K562 (cell line): ENCODE measurements at regions not wholly inside any gene's neighbourhood (a gene's known extent, or its start where the extent isn't known, plus 50 kb on each side); places are given as distances from the start of the nearest gene placed in this dataset.

Experiments used
- CEBPB ChIP-seq: fragments of 450-650 bp; IDR thresholded peaks from 2 replicates; pipeline ENCODE4 v1.6.1; 2016; ENCODE audit warnings: missing genetic modification characterization, missing compliant biosample characterization
- CHCHD3 ChIP-seq: fragments of 250-450 bp; sonication (Bioruptor Pico); IDR thresholded peaks from 2 replicates; pipeline ENCODE4 v2.1.2; 2022; ENCODE audit warnings: mild to moderate bottlenecking
- CXXC5 ChIP-seq: fragments of 250-450 bp; sonication (Bioruptor Pico); IDR thresholded peaks from 2 replicates; pipeline ENCODE4 v1.8.0; 2022; ENCODE audit warnings: inconsistent platforms, mild to moderate bottlenecking, moderate library complexity
- EHMT2 ChIP-seq: fragments of 450-650 bp; IDR thresholded peaks from 2 replicates; pipeline ENCODE4 v1.6.1; 2018; ENCODE audit warnings: antibody characterized with exemption
- FOXP1 ChIP-seq: sonication (generic); formaldehyde crosslinking; IDR thresholded peaks from 2 replicates; pipeline ENCODE4 v1.8.0; 2022; ENCODE audit warnings: mild to moderate bottlenecking, missing genetic modification reagents
- HNRNPUL1 ChIP-seq: fragments of 200-400 bp; formaldehyde crosslinking; IDR thresholded peaks from 2 replicates; pipeline ENCODE4 v1.6.1; 2017; ENCODE audit warnings: low read length
- NCOA2 ChIP-seq, 2 experiments: fragments of 450-650 bp; IDR thresholded peaks; 2 replicates each; pipeline ENCODE4 v1.6.1; 2018; ENCODE audit warnings: mild to moderate bottlenecking in 2 of 2, moderate library complexity in 1 of 2; ENCODE audit not compliant: partially characterized antibody in 2 of 2
- NCOA4 ChIP-seq: fragments of 450-650 bp; IDR thresholded peaks from 2 replicates; pipeline ENCODE4 v1.6.1; 2018; ENCODE audit warnings: mild to moderate bottlenecking; ENCODE audit not compliant: partially characterized antibody
- NR2C2 ChIP-seq, 2 experiments: fragments of 200-800 bp in 1 of 2; sonication (Bioruptor generic) in 1 of 2; sonication (generic) in 1 of 2; formaldehyde crosslinking in 1 of 2; IDR thresholded peaks; 2 replicates each; pipeline versions ENCODE4 v1.6.1 to v1.8.0; 2016 to 2022; ENCODE audit warnings: mild to moderate bottlenecking in 1 of 2, missing compliant biosample characterization in 1 of 2, missing genetic modification characterization in 1 of 2, missing genetic modification reagents in 1 of 2
- POLR2A ChIP-seq: fragments of 450-650 bp; conservative IDR thresholded peaks from 2 replicates; pipeline ENCODE4 v1.6.1; 2016
- RCOR1 ChIP-seq, 2 experiments: IDR thresholded peaks; 2 replicates each; pipeline ENCODE4 v1.6.1; 2012; ENCODE audit warnings: low read depth in 2 of 2, low read length in 2 of 2, borderline replicate concordance in 1 of 2, improper control_type of control experiment in 1 of 2
- SMAD4 ChIP-seq: fragments of 250-450 bp; sonication (Bioruptor Pico); conservative IDR thresholded peaks from 2 replicates; pipeline ENCODE4 v1.8.0; 2021; ENCODE audit warnings: inconsistent platforms, mild to moderate bottlenecking, moderate library complexity
- SMARCB1 ChIP-seq: IDR thresholded peaks from 2 replicates; pipeline ENCODE4 v1.6.1; 2011; ENCODE audit warnings: improper control_type of control experiment, low read depth; ENCODE audit not compliant: insufficient read length
- SP2 ChIP-seq: IDR thresholded peaks from 2 replicates; pipeline ENCODE4 v1.6.1; 2011; ENCODE audit warnings: mild to moderate bottlenecking, low read depth, low read length, moderate library complexity; ENCODE audit not compliant: poor library complexity, severe bottlenecking; ENCODE audit errors: extremely low read depth
- SREBF1 ChIP-seq: fragments of 150-350 bp; IDR thresholded peaks from 2 replicates; pipeline ENCODE4 v1.6.1; 2014; ENCODE audit warnings: antibody characterized with exemption, low read depth, low read length, borderline replicate concordance
- TGIF2 ChIP-seq: sonication (generic); formaldehyde crosslinking; IDR thresholded peaks from 2 replicates; pipeline ENCODE4 v1.8.1; 2022; ENCODE audit warnings: mild to moderate bottlenecking, missing genetic modification reagents, moderate library complexity
- ZNF121 ChIP-seq: sonication (generic); formaldehyde crosslinking; conservative IDR thresholded peaks from 2 replicates; pipeline ENCODE4 v1.8.0; 2022; ENCODE audit warnings: missing genetic modification reagents
- ZNF384 ChIP-seq: IDR thresholded peaks from 2 replicates; pipeline ENCODE4 v1.6.1; 2012; ENCODE audit warnings: low read depth, low read length, improper control_type of control experiment
- TF ChIP-seq, protein P1 (sequence below): fragments of 250-450 bp; sonication (Bioruptor Pico); IDR thresholded peaks from 2 replicates; pipeline ENCODE4 v1.8.0; 2021; ENCODE audit warnings: moderate library complexity, mild to moderate bottlenecking, inconsistent platforms
- TF ChIP-seq, protein P2 (sequence below), 3 experiments: IDR thresholded peaks in 2 of 3; conservative IDR thresholded peaks in 1 of 3; 2 replicates each; pipeline ENCODE4 v1.5.1; 2011 to 2012; ENCODE audit warnings: low read length in 3 of 3, mild to moderate bottlenecking in 3 of 3, control low read depth in 2 of 3, improper control_type of control experiment in 1 of 3, inconsistent platforms in 1 of 3, low read depth in 1 of 3, mixed read lengths in 1 of 3, moderate library complexity in 1 of 3; ENCODE audit not compliant: insufficient read depth in 2 of 3
- TF ChIP-seq, protein P3 (sequence below), 2 experiments: IDR thresholded peaks; 2 replicates each; pipeline ENCODE4 v1.6.1; 2011; ENCODE audit warnings: borderline replicate concordance in 1 of 2, control low read depth in 1 of 2, low read depth in 1 of 2, low read length in 1 of 2, mild to moderate bottlenecking in 1 of 2, mixed read lengths in 1 of 2, moderate library complexity in 1 of 2; ENCODE audit not compliant: insufficient read depth in 1 of 2, insufficient read length in 1 of 2, poor library complexity in 1 of 2, severe bottlenecking in 1 of 2; ENCODE audit errors: extremely low read depth in 1 of 2
- TF ChIP-seq, protein P4 (sequence below): fragments of 250-450 bp; sonication (Bioruptor Pico); IDR thresholded peaks from 2 replicates; pipeline ENCODE4 v1.4.0; 2020; ENCODE audit warnings: mild to moderate bottlenecking, moderate library complexity

DNA sequence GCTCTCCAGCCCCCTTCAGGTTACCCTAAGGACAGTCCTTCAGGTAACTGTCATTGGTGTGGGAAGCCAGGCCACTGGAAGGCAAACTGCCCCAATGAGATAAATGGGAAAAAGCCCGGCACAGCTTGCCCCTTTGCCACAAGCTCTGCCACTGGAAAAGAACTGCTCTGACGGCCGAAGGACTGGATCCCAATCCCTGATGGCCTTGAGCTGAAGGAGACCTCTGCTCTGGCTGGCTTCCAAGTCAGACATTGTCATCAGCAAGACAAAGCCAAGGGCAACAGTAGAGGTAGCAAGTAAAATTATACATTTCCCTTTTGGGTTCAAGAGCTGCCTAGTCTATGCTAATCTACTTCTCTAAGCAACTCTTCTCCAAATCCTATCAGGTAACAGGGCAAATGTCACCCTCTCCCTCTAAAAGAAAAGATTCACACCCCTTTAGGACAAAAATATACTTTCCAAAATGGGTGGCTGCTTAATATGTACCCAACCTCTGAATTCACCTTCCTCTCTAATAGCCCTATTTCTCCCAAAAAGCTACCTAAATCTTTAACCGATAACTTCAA is 145.8 kb downstream of the ADSS2 start (continued):
- TF ChIP-seq, protein P1, sequence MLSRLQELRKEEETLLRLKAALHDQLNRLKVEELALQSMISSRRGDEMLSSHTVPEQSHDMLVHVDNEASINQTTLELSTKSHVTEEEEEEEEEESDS (CRISPR knock-in tag): no peak
- TF ChIP-seq SP2 (no peak), ZNF121 (no peak), CXXC5 (peak; percentile 45; the same call in 1 of the 2 replicates), EHMT2 (no peak), NCOA2 (IDR thresholded peaks at IDR 0.05; ENCODE audit: partially characterized antibody in 2 of 2) (no peak), SMARCB1 (no peak), CHCHD3 (no peak), NR2C2 (CRISPR knock-in tag; IDR thresholded peaks at IDR 0.05) (no peak), NR2C2 (tag; IDR thresholded peaks at IDR 0.05) (no peak), POLR2A (no peak), SMAD4 (CRISPR knock-in tag) (peak; percentile 53), SREBF1 (no peak), CEBPB (tag) (no peak), RCOR1 (IDR thresholded peaks at IDR 0.05; ENCODE audit: borderline replicate concordance in 1 of 2, low read depth in 2 of 2, low read length in 2 of 2) (0 out of 4 replicates have a peak, but pooled peaks of 1 of the 2 experiments have one; percentile 4), TGIF2 (CRISPR knock-in tag) (no peak), NCOA4 (no peak), FOXP1 (CRISPR knock-in tag) (no peak), HNRNPUL1 (no peak), ZNF384 (no peak)
- TF ChIP-seq, protein P2, sequence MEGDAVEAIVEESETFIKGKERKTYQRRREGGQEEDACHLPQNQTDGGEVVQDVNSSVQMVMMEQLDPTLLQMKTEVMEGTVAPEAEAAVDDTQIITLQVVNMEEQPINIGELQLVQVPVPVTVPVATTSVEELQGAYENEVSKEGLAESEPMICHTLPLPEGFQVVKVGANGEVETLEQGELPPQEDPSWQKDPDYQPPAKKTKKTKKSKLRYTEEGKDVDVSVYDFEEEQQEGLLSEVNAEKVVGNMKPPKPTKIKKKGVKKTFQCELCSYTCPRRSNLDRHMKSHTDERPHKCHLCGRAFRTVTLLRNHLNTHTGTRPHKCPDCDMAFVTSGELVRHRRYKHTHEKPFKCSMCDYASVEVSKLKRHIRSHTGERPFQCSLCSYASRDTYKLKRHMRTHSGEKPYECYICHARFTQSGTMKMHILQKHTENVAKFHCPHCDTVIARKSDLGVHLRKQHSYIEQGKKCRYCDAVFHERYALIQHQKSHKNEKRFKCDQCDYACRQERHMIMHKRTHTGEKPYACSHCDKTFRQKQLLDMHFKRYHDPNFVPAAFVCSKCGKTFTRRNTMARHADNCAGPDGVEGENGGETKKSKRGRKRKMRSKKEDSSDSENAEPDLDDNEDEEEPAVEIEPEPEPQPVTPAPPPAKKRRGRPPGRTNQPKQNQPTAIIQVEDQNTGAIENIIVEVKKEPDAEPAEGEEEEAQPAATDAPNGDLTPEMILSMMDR (IDR thresholded peaks at IDR 0.05 in 2 of 3, conservative IDR thresholded peaks at IDR 0.05 in 1 of 3; ENCODE audit: insufficient read depth in 2 of 3, low read depth in 1 of 3, low read length in 3 of 3): 0 out of 6 replicates have a peak, but pooled peaks of 1 of the 3 experiments have one; percentile 9
- TF ChIP-seq, protein P3, sequence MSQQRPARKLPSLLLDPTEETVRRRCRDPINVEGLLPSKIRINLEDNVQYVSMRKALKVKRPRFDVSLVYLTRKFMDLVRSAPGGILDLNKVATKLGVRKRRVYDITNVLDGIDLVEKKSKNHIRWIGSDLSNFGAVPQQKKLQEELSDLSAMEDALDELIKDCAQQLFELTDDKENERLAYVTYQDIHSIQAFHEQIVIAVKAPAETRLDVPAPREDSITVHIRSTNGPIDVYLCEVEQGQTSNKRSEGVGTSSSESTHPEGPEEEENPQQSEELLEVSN (IDR thresholded peaks at IDR 0.05; ENCODE audit: borderline replicate concordance in 1 of 2, extremely low read depth in 1 of 2, insufficient read depth in 1 of 2, insufficient read length in 1 of 2, low read depth in 1 of 2, low read length in 1 of 2, poor library complexity in 1 of 2, severe bottlenecking in 1 of 2): no peak
- TF ChIP-seq, protein P4, sequence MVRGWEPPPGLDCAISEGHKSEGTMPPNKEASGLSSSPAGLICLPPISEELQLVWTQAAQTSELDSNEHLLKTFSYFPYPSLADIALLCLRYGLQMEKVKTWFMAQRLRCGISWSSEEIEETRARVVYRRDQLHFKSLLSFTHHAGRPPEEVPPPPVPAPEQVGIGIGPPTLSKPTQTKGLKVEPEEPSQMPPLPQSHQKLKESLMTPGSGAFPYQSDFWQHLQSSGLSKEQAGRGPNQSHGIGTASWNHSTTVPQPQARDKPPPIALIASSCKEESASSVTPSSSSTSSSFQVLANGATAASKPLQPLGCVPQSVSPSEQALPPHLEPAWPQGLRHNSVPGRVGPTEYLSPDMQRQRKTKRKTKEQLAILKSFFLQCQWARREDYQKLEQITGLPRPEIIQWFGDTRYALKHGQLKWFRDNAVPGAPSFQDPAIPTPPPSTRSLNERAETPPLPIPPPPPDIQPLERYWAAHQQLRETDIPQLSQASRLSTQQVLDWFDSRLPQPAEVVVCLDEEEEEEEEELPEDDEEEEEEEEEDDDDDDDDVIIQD: 0 out of 2 replicates have a peak, but pooled peaks have one; percentile 64
